OCI-LY7 (cell line): ENCODE measurements at regions not wholly inside any gene's neighbourhood (a gene's known extent, or its start where the extent isn't known, plus 50 kb on each side); places are given as distances from the start of the nearest gene placed in this dataset.

Source experiments
- BruUV-seq: library from RNA; stranded (reverse); fragments of 400-500 nt; replicated peaks from 2 replicates; lab custom pipeline; 2021; lab: Mats Ljungman, UMichigan
- CTCF ChIA-PET: fragments of 300-600 bp; sonication (Branson Sonifier 250); formaldehyde crosslinking; loops from one replicate; lab custom pipeline; 2022; ENCODE audit warnings: antibody characterized with exemption; ENCODE audit not compliant: unreplicated experiment; lab: Charles Lee
- POLR2A ChIA-PET: fragments of 300-600 bp; sonication (Branson Sonifier 250); formaldehyde crosslinking; loops from one replicate; lab custom pipeline; 2022; ENCODE audit warnings: antibody characterized with exemption; lab: Charles Lee
- DNase-seq: peaks from one replicate; pipeline ENCODE4 v3.0.0-alpha.2; 2015; ENCODE audit warnings: low spot score
- H2AFZ ChIP-seq: fragments of 200-600 bp; sonication (generic), shearing (Covaris generic); 2 replicates; pipeline ENCODE4 v1.6.1; 2014; ENCODE audit warnings: mild to moderate bottlenecking, antibody characterized with exemption, low read length, moderate library complexity
- H3K27ac ChIP-seq: fragments of 200-600 bp; sonication (generic); 2 replicates; pipeline ENCODE4 v1.5.1; 2014; ENCODE audit warnings: mixed run types, low read depth, mild to moderate bottlenecking, moderate library complexity, low read length, inconsistent platforms; ENCODE audit not compliant: poor library complexity, severe bottlenecking
- H3K36me3 ChIP-seq: fragments of 200-600 bp; sonication (generic); 2 replicates; pipeline ENCODE4 v1.6.1; 2014; ENCODE audit warnings: mild to moderate bottlenecking, antibody characterized with exemption, low read length, moderate library complexity, mixed read lengths; ENCODE audit not compliant: insufficient read depth
- H3K4me1 ChIP-seq: fragments of 200-600 bp; sonication (generic); 2 replicates; pipeline ENCODE4 v1.5.1; 2014; ENCODE audit warnings: mild to moderate bottlenecking, low read length; ENCODE audit not compliant: insufficient read depth, poor library complexity, severe bottlenecking
- H3K4me2 ChIP-seq: fragments of 200-600 bp; sonication (generic); 2 replicates; pipeline ENCODE4 v1.6.1; 2014; ENCODE audit warnings: mild to moderate bottlenecking, low read length
- H3K4me3 ChIP-seq: fragments of 200-600 bp; sonication (generic); 2 replicates; pipeline ENCODE4 v1.5.1; 2014; ENCODE audit warnings: mild to moderate bottlenecking, low read depth, low read length; ENCODE audit not compliant: poor library complexity, severe bottlenecking
- H3K79me2 ChIP-seq: fragments of 200-600 bp; sonication (generic); 2 replicates; pipeline ENCODE4 v1.6.1; 2016; ENCODE audit warnings: low read depth, mild to moderate bottlenecking, low read length, moderate library complexity, mixed read lengths; ENCODE audit not compliant: insufficient read depth
- H3K9me2 ChIP-seq: fragments of 200-600 bp; sonication (generic); 2 replicates; pipeline ENCODE4 v1.6.1; 2016; ENCODE audit warnings: mild to moderate bottlenecking, low read length, mixed read lengths; ENCODE audit not compliant: insufficient read depth
- H3K9me3 ChIP-seq: fragments of 200-600 bp; sonication (generic); 2 replicates; pipeline ENCODE4 v1.6.1; 2014; ENCODE audit warnings: mild to moderate bottlenecking, mixed run types, low read length, mixed read lengths
- H4K20me1 ChIP-seq: fragments of 200-600 bp; sonication (generic); 2 replicates; pipeline ENCODE4 v1.6.1; 2014; ENCODE audit warnings: mild to moderate bottlenecking, antibody characterized with exemption, low read length, moderate library complexity, mixed read lengths; ENCODE audit not compliant: insufficient read depth
- CTCF ChIP-seq: fragments of 200-600 bp; sonication (generic); conservative IDR thresholded peaks from 2 replicates; pipeline ENCODE4 v1.5.1; 2014; ENCODE audit warnings: mild to moderate bottlenecking, antibody characterized with exemption, low read length, moderate library complexity, mixed read lengths
- EZH2phosphoT487 ChIP-seq: fragments of 200-600 bp; sonication (generic); IDR thresholded peaks from 2 replicates; pipeline ENCODE4 v1.6.1; 2018; ENCODE audit warnings: low read depth, borderline replicate concordance, mild to moderate bottlenecking, mixed run types, antibody characterized with exemption, low read length, moderate library complexity, mixed read lengths
- intact Hi-C: fragments of 100-400 bp; cut with micrococcal nuclease; formaldehyde crosslinking; loops from one replicate; pipeline ENCODE4 v1.10.0; 2022; ENCODE audit not compliant: unreplicated experiment

- Histone ChIP-seq H3K36me3 (no peaks in the 10 kb centered on the region), H3K4me1 (no peaks in the 10 kb centered on the region), H3K4me2 (no peak overlapping the region), H4K20me1 (no peaks in the 10 kb centered on the region), H3K4me3 (no peak overlapping the region), H3K27ac (no peak overlapping the region), H3K9me2 (no peaks in the 10 kb centered on the region), H3K9me3 (no peaks in the 10 kb centered on the region), H2AFZ (no peak overlapping the region), H3K79me2 (no peaks in the 10 kb centered on the region)
- DNase-seq = no peak
- CTCF ChIA-PET = no interaction called here
- BruUV-seq = no TSS peak
- POLR2A ChIA-PET = interaction anchor here (0.6 kb wide), 1 partner anchor 164 kb away, joined by 3 read pairs; no protein-coding TSS in a partner anchor
- intact Hi-C loops = no loop called here
- TF ChIP-seq EZH2phosphoT487 = no peak
- no peak for TF ChIP-seq CTCF
Measured at GRCh38 chr4:127149086-127149485, 483.7 kb upstream of the INTU start.

- no peak overlapping the region for H3K4me2 ChIP-seq
- CTCF ChIA-PET = no interaction called here
- DNase-seq = no peak
- H3K27ac ChIP-seq = no peak overlapping the region
- POLR2A ChIA-PET = interaction anchor here (0.6 to 1.0 kb wide), 3 partner anchors 31 to 376 kb away, joined by 3 to 4 read pairs (median 3); no protein-coding TSS in a partner anchor
- no peak overlapping the region for H3K4me3 ChIP-seq
- H2AFZ ChIP-seq = no peak overlapping the region
- no peaks in the 10 kb centered on the region for H3K9me3 ChIP-seq
- no peaks in the 10 kb centered on the region for H3K79me2 ChIP-seq
- no peaks in the 10 kb centered on the region for H3K9me2 ChIP-seq
- no TSS peak for BruUV-seq
- H3K36me3 ChIP-seq = no peaks in the 10 kb centered on the region
- H4K20me1 ChIP-seq = no peaks in the 10 kb centered on the region
- intact Hi-C loops = no loop called here
- TF ChIP-seq EZH2phosphoT487 (no peak), CTCF (no peak)
- H3K4me1 ChIP-seq = no peaks in the 10 kb centered on the region
Measured at GRCh38 chr4:127151941-127152340, 480.8 kb upstream of the INTU start.

- no peaks in the 10 kb centered on the region for H3K36me3 ChIP-seq
- H3K4me2 ChIP-seq = no peak overlapping the region
- intact Hi-C loops = no loop called here
- TF ChIP-seq CTCF (no peak), EZH2phosphoT487 (no peak)
- H2AFZ ChIP-seq = no peak overlapping the region
- no peaks in the 10 kb centered on the region for H3K79me2 ChIP-seq
- BruUV-seq = no TSS peak
- no peaks in the 10 kb centered on the region for H3K9me2 ChIP-seq
- no peak for DNase-seq
- H3K27ac ChIP-seq = no peak overlapping the region
- H3K4me1 ChIP-seq = no peaks in the 10 kb centered on the region
- POLR2A ChIA-PET = no interaction called here
- no peaks in the 10 kb centered on the region for H3K9me3 ChIP-seq
- no peak overlapping the region for H3K4me3 ChIP-seq
- CTCF ChIA-PET = no interaction called here
- H4K20me1 ChIP-seq = no peaks in the 10 kb centered on the region
Measured at GRCh38 chr4:127155116-127155515, 477.6 kb upstream of the INTU start.
